ENCODE measurements at regions not wholly inside any gene's neighbourhood (a gene's known extent, or its start where the extent isn't known, plus 50 kb on each side); places are given as distances from the start of the nearest gene placed in this dataset.
"Not testable (repeated sequence)": the region's sequence is repeated elsewhere in the genome, so short reads cannot be mapped to it uniquely, and the experiment has no call there.

- no peak overlapping the region for H3K4me3 ChIP-seq
- no peaks in the 10 kb centered on the region for H3K4me1 ChIP-seq
- DNase-seq: no peak
- 76 to 86% methylated on average over 9 of the region's 9 CpGs for WGBS, 2 donors
- no peaks in the 10 kb centered on the region for H3K36me3 ChIP-seq
- H3K27me3 ChIP-seq: no peaks in the 10 kb centered on the region
- TF ChIP-seq POLR2A (IDR thresholded peaks at IDR 0.05) (no peak), CTCF (IDR thresholded peaks at IDR 0.05) (no peak)
- intact Hi-C loops (cut with DNase I): no loop called here
- H3K27ac ChIP-seq: no peak overlapping the region
- H3K9me3 ChIP-seq: no peaks in the 10 kb centered on the region
Observed at GRCh38 chr3:139265131-139266016, 78.4 kb upstream of the MRPS22 start.

- intact Hi-C loops (cut with DNase I): no loop called here
- H3K36me3 ChIP-seq: no peaks in the 10 kb centered on the region
- H3K4me3 ChIP-seq: no peak overlapping the region
- DNase-seq: no peak
- H3K27ac ChIP-seq: no peak overlapping the region
- H3K4me1 ChIP-seq: no peaks in the 10 kb centered on the region
- no peak for TF ChIP-seq POLR2A (IDR thresholded peaks at IDR 0.05)
- no peak for TF ChIP-seq CTCF (IDR thresholded peaks at IDR 0.05)
- 68 to 71% methylated on average over 6 to 7 of the region's 7 CpGs for WGBS, 2 donors
- H3K27me3 ChIP-seq: no peaks in the 10 kb centered on the region
- H3K9me3 ChIP-seq: no peaks in the 10 kb centered on the region
Observed at GRCh38 chr3:139267300-139268246, 76.2 kb upstream of the MRPS22 start.

GRCh38 chr3:139269984-139270383 lies 73.8 kb upstream of the MRPS22 start:
- no peak overlapping the region for H3K27ac ChIP-seq
- WGBS, 2 donors: 70 to 87% methylated on average over 2 of the region's 2 CpGs
- no peaks in the 10 kb centered on the region for H3K27me3 ChIP-seq

GRCh38 chr3:139270652-139271051 lies 73.2 kb upstream of the MRPS22 start:
- not testable (repeated sequence) for DNase-seq
- WGBS, 2 donors: 67 to 80% methylated on average over 2 of the region's 2 CpGs

More at GRCh38 chr3:139269984-139270383, 73.8 kb upstream of the MRPS22 start:
- H3K9me3 ChIP-seq: no peaks in the 10 kb centered on the region
- H3K36me3 ChIP-seq: no peaks in the 10 kb centered on the region
- H3K4me1 ChIP-seq: no peaks in the 10 kb centered on the region
- DNase-seq: no peak
- TF ChIP-seq CTCF (IDR thresholded peaks at IDR 0.05) (no peak), POLR2A (IDR thresholded peaks at IDR 0.05) (no peak)
- no peak overlapping the region for H3K4me3 ChIP-seq
- intact Hi-C loops (cut with DNase I): no loop called here

GRCh38 chr3:139280027-139280671 lies 63.7 kb upstream of the MRPS22 start:
- Histone ChIP-seq H3K27ac (no peak overlapping the region), H3K9me3 (no peaks in the 10 kb centered on the region), H3K27me3 (peaks cover 0 to 3% (median 0%) of the 10 kb centered on the region in 4 donors), H3K36me3 (no peaks in the 10 kb centered on the region), H3K4me3 (no peak overlapping the region), H3K4me1 (no peaks in the 10 kb centered on the region)
- no peak for DNase-seq
- intact Hi-C loops (cut with DNase I): no loop called here
- no peak for TF ChIP-seq POLR2A (IDR thresholded peaks at IDR 0.05)
- no peak for TF ChIP-seq CTCF (IDR thresholded peaks at IDR 0.05)
- 66 to 86% methylated on average over 3 of the region's 3 CpGs for WGBS, 2 donors

More at GRCh38 chr3:139270652-139271051, 73.2 kb upstream of the MRPS22 start:
- H3K36me3 ChIP-seq; H3K4me3 ChIP-seq; intact Hi-C loops (cut with DNase I); H3K27me3 ChIP-seq; H3K9me3 ChIP-seq; H3K27ac ChIP-seq; H3K4me1 ChIP-seq: not testable (repeated sequence)

Data from esophagus squamous epithelium (tissue), 5 donors.